ENCODE measurements at regions not wholly inside any gene's neighbourhood (a gene's known extent, or its start where the extent isn't known, plus 50 kb on each side); places are given as distances from the start of the nearest gene placed in this dataset.

DNA sequence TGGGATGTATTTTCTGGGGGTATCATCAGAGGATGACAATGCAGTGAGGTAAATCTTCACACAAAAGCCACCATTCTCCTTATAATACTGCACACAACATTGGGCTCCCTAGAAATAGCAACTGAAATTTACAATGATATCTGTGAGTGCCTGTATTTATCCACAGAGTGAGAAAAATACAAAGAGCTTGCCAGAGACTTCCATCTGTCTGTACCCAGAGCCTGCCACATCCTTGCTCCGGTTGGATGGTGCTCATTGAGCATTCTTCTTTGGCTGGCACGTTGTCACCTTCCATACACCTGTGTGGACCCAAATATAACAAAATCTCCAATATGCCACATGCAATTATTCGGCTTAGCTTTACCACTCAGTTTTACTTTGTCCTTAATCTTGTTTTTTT, 189.5 kb upstream of the UFM1 start:
- 87% methylated on average over 3 of the region's 3 CpGs for WGBS
- no peaks in the 10 kb centered on the region for H3K27me3 ChIP-seq
- TF ChIP-seq POLR2A (IDR thresholded peaks at IDR 0.05) (no peak), EP300 (IDR thresholded peaks at IDR 0.05) (no peak), POLR2AphosphoS5 (IDR thresholded peaks at IDR 0.05) (no peak)
- TF ChIP-seq, protein P1, sequence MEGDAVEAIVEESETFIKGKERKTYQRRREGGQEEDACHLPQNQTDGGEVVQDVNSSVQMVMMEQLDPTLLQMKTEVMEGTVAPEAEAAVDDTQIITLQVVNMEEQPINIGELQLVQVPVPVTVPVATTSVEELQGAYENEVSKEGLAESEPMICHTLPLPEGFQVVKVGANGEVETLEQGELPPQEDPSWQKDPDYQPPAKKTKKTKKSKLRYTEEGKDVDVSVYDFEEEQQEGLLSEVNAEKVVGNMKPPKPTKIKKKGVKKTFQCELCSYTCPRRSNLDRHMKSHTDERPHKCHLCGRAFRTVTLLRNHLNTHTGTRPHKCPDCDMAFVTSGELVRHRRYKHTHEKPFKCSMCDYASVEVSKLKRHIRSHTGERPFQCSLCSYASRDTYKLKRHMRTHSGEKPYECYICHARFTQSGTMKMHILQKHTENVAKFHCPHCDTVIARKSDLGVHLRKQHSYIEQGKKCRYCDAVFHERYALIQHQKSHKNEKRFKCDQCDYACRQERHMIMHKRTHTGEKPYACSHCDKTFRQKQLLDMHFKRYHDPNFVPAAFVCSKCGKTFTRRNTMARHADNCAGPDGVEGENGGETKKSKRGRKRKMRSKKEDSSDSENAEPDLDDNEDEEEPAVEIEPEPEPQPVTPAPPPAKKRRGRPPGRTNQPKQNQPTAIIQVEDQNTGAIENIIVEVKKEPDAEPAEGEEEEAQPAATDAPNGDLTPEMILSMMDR (IDR thresholded peaks at IDR 0.05), result no peak

DNA sequence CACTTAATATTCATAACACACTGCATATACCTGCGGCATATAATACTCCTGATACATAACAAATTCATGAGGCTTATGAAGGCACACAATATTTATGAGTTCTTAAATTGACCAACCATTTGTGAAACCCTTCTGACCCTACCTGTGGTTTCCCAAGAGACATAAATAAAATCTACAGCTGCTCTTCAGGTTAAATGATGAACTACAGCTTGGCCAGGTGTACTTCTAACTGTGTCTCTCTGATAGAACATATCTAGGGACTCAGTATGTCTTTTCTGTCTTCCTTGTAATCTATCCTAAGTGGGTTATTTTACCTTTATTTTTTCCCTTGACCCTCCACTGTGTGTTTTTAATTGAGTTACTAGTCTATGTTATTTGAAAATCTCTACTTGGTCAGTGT, 189.9 kb upstream of the UFM1 start:
- no peaks in the 10 kb centered on the region for H3K4me1 ChIP-seq
- no peak for DNase-seq (ENCODE audit: low spot score in 2 of 2)
- no peak overlapping the region for H3K4me3 ChIP-seq
- H3K9me3 ChIP-seq, result no peaks in the 10 kb centered on the region
- no peak for TF ChIP-seq EP300 (IDR thresholded peaks at IDR 0.05)
- TF ChIP-seq POLR2A (IDR thresholded peaks at IDR 0.05), result no peak
- no peak for TF ChIP-seq POLR2AphosphoS5 (IDR thresholded peaks at IDR 0.05)
- TF ChIP-seq, protein P1 (IDR thresholded peaks at IDR 0.05), result no peak
- no peaks in the 10 kb centered on the region for H3K27me3 ChIP-seq
- no peaks in the 10 kb centered on the region for H3K36me3 ChIP-seq
- H3K27ac ChIP-seq, result no peak overlapping the region
- WGBS, result 96% methylated on average over 1 of the region's 1 CpG

More for the DNA sequence above, 189.5 kb upstream of the UFM1 start:
- Histone ChIP-seq H3K9me3 (no peaks in the 10 kb centered on the region), H3K4me3 (no peak overlapping the region), H3K4me1 (no peaks in the 10 kb centered on the region), H3K27ac (no peak overlapping the region), H3K36me3 (no peaks in the 10 kb centered on the region)
- DNase-seq (ENCODE audit: low spot score in 2 of 2), result no peak

DNA sequence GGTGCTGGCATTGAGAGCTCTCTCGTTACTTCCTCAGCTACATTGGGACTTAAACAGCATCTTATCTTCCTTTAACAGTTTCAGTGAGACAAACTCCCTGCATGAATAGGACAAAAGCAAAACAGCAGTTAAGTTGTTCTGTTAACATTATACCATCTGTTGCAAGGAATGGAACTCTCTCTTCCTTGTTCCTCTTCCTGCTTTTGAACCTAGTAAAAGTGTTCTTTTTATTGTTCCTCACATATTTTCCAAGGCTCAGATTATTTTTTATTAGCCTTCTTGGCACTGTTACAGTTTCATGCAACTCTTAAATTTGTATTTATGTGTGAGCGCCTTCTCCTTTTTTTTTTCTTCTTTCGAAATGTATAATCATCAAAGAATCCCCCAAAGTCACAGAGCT, 202.6 kb upstream of the UFM1 start:
- DNase-seq (ENCODE audit: low spot score in 2 of 2), result no peak
- no peaks in the 10 kb centered on the region for H3K27me3 ChIP-seq
- H3K4me1 ChIP-seq, result no peaks in the 10 kb centered on the region
- TF ChIP-seq POLR2A (IDR thresholded peaks at IDR 0.05) (no peak), POLR2AphosphoS5 (IDR thresholded peaks at IDR 0.05) (no peak), EP300 (IDR thresholded peaks at IDR 0.05) (no peak)
- TF ChIP-seq, protein P1 (IDR thresholded peaks at IDR 0.05), result no peak
- no peaks in the 10 kb centered on the region for H3K36me3 ChIP-seq
- H3K27ac ChIP-seq, result no peak overlapping the region
- H3K9me3 ChIP-seq, result peaks cover under 1% of the 10 kb centered on the region
- no peak overlapping the region for H3K4me3 ChIP-seq
- 73% methylated on average over 3 of the region's 3 CpGs for WGBS

DNA sequence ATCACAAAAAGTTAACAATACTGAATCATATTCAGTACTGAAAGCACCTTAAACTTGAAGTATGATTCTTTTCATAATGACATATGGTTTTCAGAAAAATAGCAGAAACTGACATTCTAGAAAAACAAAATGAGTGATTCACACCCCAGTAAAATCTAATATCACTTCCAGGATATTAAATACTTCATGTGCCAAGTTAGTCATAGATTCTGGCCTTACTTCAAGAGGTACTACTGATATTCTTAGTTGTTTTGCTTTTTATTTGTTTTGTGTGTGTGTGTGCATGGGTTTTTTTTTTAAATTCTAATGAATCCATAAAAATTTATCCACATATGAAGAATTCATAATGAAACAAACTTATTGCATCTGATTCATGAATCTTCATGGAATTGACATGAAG, 207.9 kb upstream of the UFM1 start:
- DNase-seq (ENCODE audit: low spot score in 2 of 2), result no peak
- no peaks in the 10 kb centered on the region for H3K9me3 ChIP-seq
- no peaks in the 10 kb centered on the region for H3K36me3 ChIP-seq
- no peaks in the 10 kb centered on the region for H3K27me3 ChIP-seq
- no peak overlapping the region for H3K27ac ChIP-seq
- H3K4me3 ChIP-seq, result no peak overlapping the region
- no peaks in the 10 kb centered on the region for H3K4me1 ChIP-seq
- TF ChIP-seq POLR2A (IDR thresholded peaks at IDR 0.05) (no peak), EP300 (IDR thresholded peaks at IDR 0.05) (no peak), POLR2AphosphoS5 (IDR thresholded peaks at IDR 0.05) (no peak)
- TF ChIP-seq, protein P1 (IDR thresholded peaks at IDR 0.05), result no peak

DNA sequence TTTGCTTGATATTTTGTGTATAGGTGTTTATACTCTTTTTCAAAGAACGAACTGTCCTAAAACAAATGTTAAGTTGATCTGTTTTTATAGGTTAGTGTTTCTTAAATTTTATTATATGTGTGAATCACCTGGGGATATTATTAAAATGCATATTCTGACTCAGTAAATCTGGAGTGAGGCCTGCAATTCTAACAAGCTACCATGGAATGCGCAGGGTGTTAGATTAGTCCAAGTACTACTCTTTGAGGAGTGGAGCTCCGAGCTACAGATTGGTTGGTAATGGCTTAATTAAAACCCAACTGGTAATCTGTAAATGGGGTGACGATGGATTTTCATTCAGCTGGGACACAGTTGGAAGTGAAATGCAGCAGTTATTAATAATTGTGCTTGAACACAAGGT, 214.1 kb upstream of the UFM1 start:
- Histone ChIP-seq H3K36me3 (no peaks in the 10 kb centered on the region), H3K9me3 (no peaks in the 10 kb centered on the region), H3K4me1 (no peaks in the 10 kb centered on the region), H3K27me3 (no peaks in the 10 kb centered on the region), H3K27ac (no peak overlapping the region), H3K4me3 (no peak overlapping the region)
- TF ChIP-seq, protein P1 (IDR thresholded peaks at IDR 0.05), result no peak
- TF ChIP-seq EP300 (IDR thresholded peaks at IDR 0.05) (no peak), POLR2AphosphoS5 (IDR thresholded peaks at IDR 0.05) (no peak), POLR2A (IDR thresholded peaks at IDR 0.05) (no peak)
- WGBS, result 56% methylated on average over 4 of the region's 4 CpGs
- no peak for DNase-seq (ENCODE audit: low spot score in 2 of 2)
